ENCODE measurements at regions not wholly inside any gene's neighbourhood (a gene's known extent, or its start where the extent isn't known, plus 50 kb on each side); places are given as distances from the start of the nearest gene placed in this dataset.

- DNase-seq, result no peak
Observed at GRCh38 chr10:4061441-4061951, 276.5 kb upstream of the KLF6 start.

- DNase-seq, result no peak
Observed at GRCh38 chr10:4059471-4060138, 274.6 kb upstream of the KLF6 start.

- no peak for DNase-seq
Observed at GRCh38 chr10:4058514-4059029, 273.6 kb upstream of the KLF6 start.

GRCh38 chr10:4057725-4058513 is 272.9 kb upstream of the KLF6 start:
- DNase-seq, result no peak

GRCh38 chr10:4057021-4057420 is 272.0 kb upstream of the KLF6 start:
- no peak for DNase-seq

GRCh38 chr10:4054656-4055435 is 269.8 kb upstream of the KLF6 start:
- no peak for DNase-seq

- DNase-seq, result no peak
Observed at GRCh38 chr10:4053940-4054339, 268.9 kb upstream of the KLF6 start.

GRCh38 chr10:4051641-4052151 is 266.7 kb upstream of the KLF6 start:
- no peak for DNase-seq

- no peak for DNase-seq
Observed at GRCh38 chr10:4051011-4051640, 266.1 kb upstream of the KLF6 start.

GRCh38 chr10:4050061-4050460 is 265.1 kb upstream of the KLF6 start:
- DNase-seq, result no peak

GRCh38 chr10:4049348-4049747 is 264.3 kb upstream of the KLF6 start:
- no peak for DNase-seq

- no peak for DNase-seq
Observed at GRCh38 chr10:4048236-4048864, 263.3 kb upstream of the KLF6 start.

GRCh38 chr10:4046712-4047354 is 261.8 kb upstream of the KLF6 start:
- DNase-seq, result no peak

GRCh38 chr10:4046030-4046429 is 261.0 kb upstream of the KLF6 start:
- no peak for DNase-seq

- DNase-seq, result no peak
Observed at GRCh38 chr10:4043897-4044665, 259.1 kb upstream of the KLF6 start.

GRCh38 chr10:4041635-4042034 is 256.6 kb upstream of the KLF6 start:
- no peak for DNase-seq

GRCh38 chr10:4038000-4038399 is 253.0 kb upstream of the KLF6 start:
- no peak for DNase-seq

GRCh38 chr10:4035599-4035945 is 250.6 kb upstream of the KLF6 start:
- no peak for DNase-seq

GRCh38 chr10:4034907-4035598 is 250.0 kb upstream of the KLF6 start:
- no peak for DNase-seq

GRCh38 chr10:4033341-4033896 is 248.4 kb upstream of the KLF6 start:
- DNase-seq, result no peak

Data from NCI-H446 treated with DMSO at 0.1 percent for 48 hours (cell line).